Left lung (tissue), 4 donors: ENCODE measurements at regions not wholly inside any gene's neighbourhood (a gene's known extent, or its start where the extent isn't known, plus 50 kb on each side); places are given as distances from the start of the nearest gene placed in this dataset.

Experiments
- ATAC-seq: fragments of 200-7000 bp; cut with Tn5 transposase; one replicate; pipeline ENCODE4 v1.9.1; 2020; ENCODE audit warnings: moderate library complexity
- DNase-seq, 4 donors: peaks; one replicate each; pipeline ENCODE4 v3.0.0-alpha.2; 2013 to 2020
- H3K27ac ChIP-seq, 2 donors: fragments of 200-600 bp; sonication (generic) in 1 of 2; one replicate each; pipeline versions ENCODE4 v1.5.0 to v1.8.0; 2020 to 2021
- H3K27me3 ChIP-seq, 2 donors: fragments of 200-600 bp; sonication (generic) in 1 of 2; one replicate each; pipeline versions ENCODE4 v1.5.0 to v1.8.0; 2020 to 2021
- H3K36me3 ChIP-seq, 2 donors: fragments of 200-600 bp; sonication (generic) in 1 of 2; one replicate each; pipeline versions ENCODE4 v1.5.0 to v1.8.0; 2020 to 2021
- H3K4me1 ChIP-seq, 2 donors: fragments of 200-600 bp; one replicate each; pipeline ENCODE4 v1.8.0; 2021
- H3K4me3 ChIP-seq, 2 donors: fragments of 200-600 bp; sonication (generic) in 1 of 2; one replicate each; pipeline versions ENCODE4 v1.5.0 to v1.8.0; 2020 to 2021; ENCODE audit warnings: mild to moderate bottlenecking in 1 of 2
- H3K9me3 ChIP-seq, 2 donors: fragments of 200-600 bp; sonication (generic) in 1 of 2; one replicate each; pipeline versions ENCODE4 v1.5.0 to v1.8.0; 2020 to 2021
- intact Hi-C, 2 donors: fragments of 100-400 bp; cut with DNase I; formaldehyde crosslinking; loops; one replicate each; pipeline versions ENCODE4 v1.11.2 to v1.14.2; 2022
- TF ChIP-seq, protein P1 (sequence below), 2 donors: fragments of 200-600 bp; sonication (generic) in 1 of 2; IDR thresholded peaks; one replicate each; pipeline versions ENCODE4 v1.5.0 to v1.8.0; 2021; ENCODE audit warnings: antibody characterized with exemption in 2 of 2
- donor health status: DM: no; HTN: yes; CAD: no.
- donor health status: DM: no; HTN: no; CAD: no.

DNA sequence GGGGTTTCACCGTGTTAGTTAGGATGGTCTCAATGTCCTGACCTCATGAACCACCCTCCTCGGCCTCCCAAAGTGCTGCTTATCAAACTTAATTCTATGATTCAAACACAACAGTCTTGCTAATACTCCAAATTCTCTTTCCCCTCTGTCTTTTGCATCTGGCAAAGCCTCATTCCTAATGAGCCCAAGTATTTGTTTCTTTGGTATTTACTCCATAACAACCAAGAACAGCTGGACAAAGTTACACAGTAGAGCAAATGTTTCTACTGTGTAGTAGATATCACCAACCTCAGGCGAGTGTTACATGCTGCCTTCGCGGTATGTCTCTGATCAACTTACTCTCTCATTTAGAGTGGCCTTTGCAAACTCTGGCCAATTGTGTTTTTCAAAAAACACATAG lies 195.8 kb upstream of the KCNN2 start:
- intact Hi-C loops, result no loop called here
- ATAC-seq, result no peak
- peaks cover 0 to 13% of the 10 kb centered on the region in 2 donors for H3K9me3 ChIP-seq
- H3K4me3 ChIP-seq, result no peak overlapping the region
- H3K36me3 ChIP-seq, result no peaks in the 10 kb centered on the region
- no peaks in the 10 kb centered on the region for H3K4me1 ChIP-seq
- TF ChIP-seq, protein P1, sequence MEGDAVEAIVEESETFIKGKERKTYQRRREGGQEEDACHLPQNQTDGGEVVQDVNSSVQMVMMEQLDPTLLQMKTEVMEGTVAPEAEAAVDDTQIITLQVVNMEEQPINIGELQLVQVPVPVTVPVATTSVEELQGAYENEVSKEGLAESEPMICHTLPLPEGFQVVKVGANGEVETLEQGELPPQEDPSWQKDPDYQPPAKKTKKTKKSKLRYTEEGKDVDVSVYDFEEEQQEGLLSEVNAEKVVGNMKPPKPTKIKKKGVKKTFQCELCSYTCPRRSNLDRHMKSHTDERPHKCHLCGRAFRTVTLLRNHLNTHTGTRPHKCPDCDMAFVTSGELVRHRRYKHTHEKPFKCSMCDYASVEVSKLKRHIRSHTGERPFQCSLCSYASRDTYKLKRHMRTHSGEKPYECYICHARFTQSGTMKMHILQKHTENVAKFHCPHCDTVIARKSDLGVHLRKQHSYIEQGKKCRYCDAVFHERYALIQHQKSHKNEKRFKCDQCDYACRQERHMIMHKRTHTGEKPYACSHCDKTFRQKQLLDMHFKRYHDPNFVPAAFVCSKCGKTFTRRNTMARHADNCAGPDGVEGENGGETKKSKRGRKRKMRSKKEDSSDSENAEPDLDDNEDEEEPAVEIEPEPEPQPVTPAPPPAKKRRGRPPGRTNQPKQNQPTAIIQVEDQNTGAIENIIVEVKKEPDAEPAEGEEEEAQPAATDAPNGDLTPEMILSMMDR (IDR thresholded peaks at IDR 0.05), result no peak
- no peaks in the 10 kb centered on the region for H3K27me3 ChIP-seq
- no peak overlapping the region for H3K27ac ChIP-seq
- no peak for DNase-seq

DNA sequence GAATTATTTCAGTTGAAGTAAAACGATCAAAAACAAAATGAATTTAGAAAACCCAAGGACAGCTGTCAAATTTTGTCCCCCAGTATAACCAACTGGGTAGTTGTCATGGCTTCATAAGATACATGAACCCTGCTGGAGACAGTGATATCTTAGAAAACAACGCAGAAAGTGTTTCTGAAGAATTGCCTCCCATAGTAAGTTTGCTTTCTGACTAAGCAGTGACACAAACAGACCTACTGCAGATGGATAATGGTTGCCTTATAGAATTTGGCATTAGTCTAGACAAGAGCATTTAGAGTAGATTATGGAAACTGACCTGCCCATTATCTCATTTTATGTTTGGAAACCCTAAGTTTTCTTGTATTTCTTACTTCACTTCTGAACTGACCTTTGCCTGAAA lies 187.7 kb upstream of the KCNN2 start:
- H3K27ac ChIP-seq, result no peak overlapping the region
- peaks cover 0 to 11% of the 10 kb centered on the region in 2 donors for H3K9me3 ChIP-seq
- intact Hi-C loops, result no loop called here
- no peaks in the 10 kb centered on the region for H3K4me1 ChIP-seq
- DNase-seq (no peak), ATAC-seq (no peak)
- no peak overlapping the region for H3K4me3 ChIP-seq
- H3K36me3 ChIP-seq, result no peaks in the 10 kb centered on the region
- TF ChIP-seq, protein P1 (IDR thresholded peaks at IDR 0.05), result no peak
- no peaks in the 10 kb centered on the region for H3K27me3 ChIP-seq

DNA sequence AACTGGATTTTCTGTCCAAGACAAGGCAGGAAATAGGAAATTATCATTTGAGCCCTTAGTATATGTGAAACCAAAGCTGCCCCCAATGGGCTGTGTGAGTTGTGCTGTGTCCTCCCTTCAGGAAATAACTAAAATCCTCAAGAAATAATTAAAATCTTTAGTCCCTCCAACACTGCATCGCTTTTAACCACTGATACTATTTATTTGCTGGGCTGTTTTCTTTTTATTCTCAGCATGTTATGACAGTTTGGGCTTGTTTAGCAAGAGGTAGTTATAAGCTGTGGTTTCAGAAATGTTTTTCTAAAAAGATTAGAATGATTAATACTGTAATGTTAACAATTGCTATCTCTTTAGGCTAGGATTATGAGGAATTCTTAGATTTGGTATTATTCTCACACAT lies 187.0 kb upstream of the KCNN2 start:
- TF ChIP-seq, protein P1 (IDR thresholded peaks at IDR 0.05), result no peak
- H3K9me3 ChIP-seq, result peaks cover 0 to 11% of the 10 kb centered on the region in 2 donors
- intact Hi-C loops, result no loop called here
- DNase-seq, result no peak
- H3K27me3 ChIP-seq, result no peaks in the 10 kb centered on the region
- no peak for ATAC-seq
- no peak overlapping the region for H3K4me3 ChIP-seq
- no peaks in the 10 kb centered on the region for H3K4me1 ChIP-seq
- H3K36me3 ChIP-seq, result no peaks in the 10 kb centered on the region
- H3K27ac ChIP-seq, result no peak overlapping the region

DNA sequence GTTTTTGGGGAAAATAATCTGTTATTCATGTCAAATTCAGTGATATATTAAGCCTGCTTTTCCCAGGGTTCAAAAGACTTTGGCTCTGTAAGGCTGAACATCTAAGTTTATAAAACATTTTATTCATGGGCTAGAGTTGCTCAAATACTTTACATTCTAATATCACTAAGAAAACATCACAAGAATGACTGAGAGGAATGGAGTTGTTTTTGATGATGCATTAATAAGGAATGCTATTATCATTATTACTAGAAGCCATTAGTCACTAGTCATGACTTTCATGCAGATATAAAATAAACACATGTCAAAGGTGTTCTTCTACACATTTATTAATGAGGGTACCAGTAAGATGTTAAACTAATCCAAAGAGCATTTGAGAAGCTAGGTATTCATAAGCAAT lies 185.5 kb upstream of the KCNN2 start:
- DNase-seq, result no peak
- Histone ChIP-seq H3K4me3 (no peak overlapping the region), H3K36me3 (no peaks in the 10 kb centered on the region), H3K4me1 (no peaks in the 10 kb centered on the region), H3K9me3 (peaks cover 0 to 11% of the 10 kb centered on the region in 2 donors), H3K27me3 (no peaks in the 10 kb centered on the region), H3K27ac (no peak overlapping the region)
- no peak for ATAC-seq
- TF ChIP-seq, protein P1 (IDR thresholded peaks at IDR 0.05), result no peak
- intact Hi-C loops, result no loop called here

DNA sequence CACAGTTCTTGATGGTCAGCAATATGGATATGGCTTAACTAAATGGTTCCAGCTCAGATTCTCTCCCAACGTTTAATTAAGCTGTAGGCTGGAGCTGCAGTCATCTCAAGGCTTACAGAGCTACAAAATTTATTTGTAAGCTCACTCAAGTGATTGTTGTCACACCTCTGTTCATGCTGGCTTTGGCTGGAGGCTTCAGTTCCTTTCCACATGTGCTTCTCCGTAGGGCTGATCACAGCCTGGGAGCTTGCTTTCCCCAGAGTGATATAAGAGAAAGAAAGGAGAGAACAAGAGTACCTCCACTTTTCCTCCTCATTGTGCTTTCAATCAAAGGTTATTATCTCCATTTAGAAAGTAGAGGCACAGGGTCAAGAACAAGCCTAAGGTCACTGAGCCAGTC lies 182.7 kb upstream of the KCNN2 start:
- Histone ChIP-seq H3K4me3 (no peak overlapping the region), H3K4me1 (no peaks in the 10 kb centered on the region), H3K9me3 (peaks cover 0 to 19% of the 10 kb centered on the region in 2 donors), H3K27me3 (no peaks in the 10 kb centered on the region), H3K36me3 (no peaks in the 10 kb centered on the region), H3K27ac (no peak overlapping the region)
- intact Hi-C loops, result no loop called here
- DNase-seq (no peak), ATAC-seq (no peak)
- TF ChIP-seq, protein P1 (IDR thresholded peaks at IDR 0.05), result no peak
